ENCODE measurements at regions not wholly inside any gene's neighbourhood (a gene's known extent, or its start where the extent isn't known, plus 50 kb on each side); places are given as distances from the start of the nearest gene placed in this dataset.

GRCh38 chr1:157925419-157926166 is 67.9 kb upstream of the KIRREL1 start:
- H3K9me3 ChIP-seq (ENCODE audit: control insufficient read depth, insufficient read depth, low read depth, low read length) = no peaks in the 10 kb centered on the region
- POLR2A ChIA-PET = no interaction called here
- CTCF ChIA-PET = no interaction called here
- DNase-seq (ENCODE audit: low read depth, low spot score) (no peak), ATAC-seq (no peak)
- no peaks in the 10 kb centered on the region for H3K36me3 ChIP-seq (ENCODE audit: control insufficient read depth, insufficient read depth, low read length)
- no TSS peak for BruUV-seq (replicated peaks)
- intact Hi-C loops (cut with micrococcal nuclease; ENCODE audit: unreplicated experiment) = no loop called here
- no peak overlapping the region for H3K27ac ChIP-seq (ENCODE audit: low read length)
- in situ Hi-C loops (cut with HindIII; ENCODE audit: low pct_unique_long_range_greater_than_20kb, low sequenced_read_pairs) = no loop called here
- H3K4me1 ChIP-seq (ENCODE audit: control insufficient read depth, insufficient read depth, low read length) = no peaks in the 10 kb centered on the region
- H3K27me3 ChIP-seq (ENCODE audit: control insufficient read depth, insufficient read depth, low read length) = peaks cover 2% of the 10 kb centered on the region; the same call in 1 of the 2 replicates
- no peak overlapping the region for H3K4me3 ChIP-seq (ENCODE audit: low read depth in 2 of 2, low read length in 2 of 2)
- TF ChIP-seq SIN3A (IDR thresholded peaks at IDR 0.05; ENCODE audit: borderline replicate concordance, insufficient read depth, low read depth, low read length) = no peak
- TF ChIP-seq TCF7L2 (IDR thresholded peaks at IDR 0.05; ENCODE audit: low read depth, low read length) = no peak
- TF ChIP-seq CTCF (IDR thresholded peaks at IDR 0.05) = no peak
- TF ChIP-seq REST (IDR thresholded peaks at IDR 0.05; ENCODE audit: insufficient read depth in 1 of 2, low read depth in 2 of 2, low read length in 1 of 2) = no peak

GRCh38 chr1:157932069-157932468 is 61.4 kb upstream of the KIRREL1 start:
- no TSS peak for BruUV-seq (replicated peaks)
- ChIA-PET POLR2A (interaction anchor here (0.6 kb wide), 1 partner anchor 129 kb away, joined by 8 read pairs; no protein-coding TSS in a partner anchor), CTCF (no interaction called here)
- in situ Hi-C loops (cut with HindIII; ENCODE audit: low pct_unique_long_range_greater_than_20kb, low sequenced_read_pairs) (no loop called here), intact Hi-C loops (cut with micrococcal nuclease; ENCODE audit: unreplicated experiment) (no loop called here)
- Histone ChIP-seq H3K4me3 (ENCODE audit: low read depth in 2 of 2, low read length in 2 of 2) (no peak overlapping the region), H3K27ac (ENCODE audit: low read length) (no peak overlapping the region), H3K9me3 (ENCODE audit: control insufficient read depth, insufficient read depth, low read depth, low read length) (no peaks in the 10 kb centered on the region), H3K27me3 (ENCODE audit: control insufficient read depth, insufficient read depth, low read length) (no peaks in the 10 kb centered on the region), H3K36me3 (ENCODE audit: control insufficient read depth, insufficient read depth, low read length) (no peaks in the 10 kb centered on the region), H3K4me1 (ENCODE audit: control insufficient read depth, insufficient read depth, low read length) (no peaks in the 10 kb centered on the region)
- ATAC-seq (no peak), DNase-seq (ENCODE audit: low read depth, low spot score) (no peak)
- no peak for TF ChIP-seq CTCF (IDR thresholded peaks at IDR 0.05)
- no peak for TF ChIP-seq POLR2AphosphoS5 (IDR thresholded peaks at IDR 0.05; ENCODE audit: low read depth, low read length)
- no peak for TF ChIP-seq TCF7L2 (IDR thresholded peaks at IDR 0.05; ENCODE audit: low read depth, low read length)
- no peak for TF ChIP-seq SIN3A (IDR thresholded peaks at IDR 0.05; ENCODE audit: borderline replicate concordance, insufficient read depth, low read depth, low read length)
- TF ChIP-seq REST (IDR thresholded peaks at IDR 0.05; ENCODE audit: insufficient read depth in 1 of 2, low read depth in 2 of 2, low read length in 1 of 2) = no peak
